OCI-LY1 (cell line): ENCODE measurements at regions not wholly inside any gene's neighbourhood (a gene's known extent, or its start where the extent isn't known, plus 50 kb on each side); places are given as distances from the start of the nearest gene placed in this dataset.

Source experiments
- CTCF ChIP-seq: fragments of 200-600 bp; sonication (generic), shearing (Covaris generic); IDR thresholded peaks from 2 replicates; pipeline ENCODE4 v1.5.1; 2017; ENCODE audit warnings: mild to moderate bottlenecking, antibody characterized with exemption, low read length, moderate library complexity, mixed read lengths
- EZH2 ChIP-seq: fragments of 200-600 bp; sonication (generic), shearing (Covaris generic); IDR thresholded peaks from 2 replicates; pipeline ENCODE4 v1.8.0; 2017; ENCODE audit warnings: borderline replicate concordance, mixed run types, mild to moderate bottlenecking, antibody characterized with exemption, low read length, moderate library complexity, mixed read lengths

GRCh38 chr6:28807682-28808280 is 116.0 kb downstream of the TRIM27 start:
- TF ChIP-seq CTCF (no peak), EZH2 (no peak)
